Amniotic stem cell (primary cell): ENCODE measurements at regions not wholly inside any gene's neighbourhood (a gene's known extent, or its start where the extent isn't known, plus 50 kb on each side); places are given as distances from the start of the nearest gene placed in this dataset.
A peak's percentile ranks its signal among the peaks of the same experiment; 100 is the strongest.

Source experiments
- DNase-seq: peaks from one replicate; lab custom pipeline; 2025; lab: John Stamatoyannopoulos, UW

- DNase-seq: no peak
Observed at GRCh38 chr2:228864131-228864530, 407.0 kb downstream of the PID1 start.

DNA sequence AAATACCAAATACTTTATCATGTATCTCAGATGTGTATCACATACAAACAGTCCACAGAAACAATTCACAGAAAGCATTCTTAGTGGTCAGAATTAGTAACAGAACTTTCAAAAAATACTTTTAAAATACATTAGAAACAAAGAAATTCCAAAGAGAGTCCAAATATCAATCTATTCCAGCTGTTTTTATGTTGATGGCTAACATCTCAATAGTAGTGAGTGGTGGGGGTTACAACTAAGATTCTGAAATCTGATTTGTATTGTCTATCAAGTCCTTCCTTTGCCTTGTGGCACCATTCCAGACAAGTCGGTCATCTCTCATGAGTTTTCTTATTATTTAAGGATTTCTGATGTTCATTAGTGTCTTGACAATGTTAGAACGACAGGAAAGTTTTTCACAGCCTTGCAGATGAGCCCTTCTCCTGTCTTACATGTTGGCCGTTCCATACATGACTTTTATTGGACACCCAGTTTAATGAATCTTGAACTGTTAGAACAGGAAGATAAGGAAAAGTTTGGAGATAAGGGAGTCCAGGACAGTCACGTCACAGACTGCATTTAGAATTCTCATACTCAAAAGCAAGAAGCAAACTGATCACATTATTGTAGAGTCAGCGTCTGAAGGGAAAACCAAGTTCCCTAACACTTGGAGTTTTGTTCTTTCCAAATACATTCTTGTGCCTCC lies 410.3 kb downstream of the PID1 start:
- no peak for DNase-seq

GRCh38 chr2:228853151-228853550 lies 417.9 kb downstream of the PID1 start:
- no peak for DNase-seq

DNA sequence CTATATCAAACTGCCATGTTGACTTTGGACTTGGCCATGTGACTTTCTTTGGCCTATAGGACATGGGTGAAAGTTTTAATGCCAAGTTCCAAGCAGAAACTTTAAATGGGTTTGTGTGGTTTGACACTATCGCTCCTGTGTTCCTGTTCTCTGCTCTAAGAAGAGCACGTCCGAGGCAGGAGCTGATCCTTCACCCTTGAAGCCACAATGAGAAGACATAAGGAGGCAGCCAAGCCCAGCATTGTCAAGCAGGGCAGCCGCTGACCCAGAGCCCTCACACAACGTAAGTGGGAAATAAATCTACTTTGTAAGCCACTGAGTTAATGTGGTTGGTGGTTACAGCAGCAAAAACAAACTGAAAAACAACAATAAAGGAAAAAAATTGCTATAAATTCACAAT lies 422.4 kb downstream of the PID1 start:
- no peak for DNase-seq

DNA sequence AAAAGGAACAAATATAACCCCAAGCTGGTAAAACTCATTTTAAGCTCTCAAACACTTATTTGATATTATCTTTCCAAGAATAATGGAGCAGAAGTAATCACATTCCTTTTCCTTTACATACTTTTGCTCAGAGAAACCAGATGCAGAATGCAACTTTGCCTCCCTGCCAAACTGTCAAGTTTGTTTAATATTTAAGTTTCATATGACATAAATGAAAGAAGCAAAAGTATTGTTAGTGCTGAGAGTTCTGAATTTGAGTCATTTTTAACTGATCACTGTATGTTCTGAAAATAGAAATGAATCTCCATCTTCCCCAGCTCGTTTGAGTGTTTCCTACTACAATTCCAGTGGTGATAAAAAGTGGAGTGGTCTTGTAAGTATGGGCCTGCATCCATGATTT lies 423.4 kb downstream of the PID1 start:
- no peak for DNase-seq

GRCh38 chr2:228846161-228846560 lies 424.9 kb downstream of the PID1 start:
- no peak for DNase-seq

DNA sequence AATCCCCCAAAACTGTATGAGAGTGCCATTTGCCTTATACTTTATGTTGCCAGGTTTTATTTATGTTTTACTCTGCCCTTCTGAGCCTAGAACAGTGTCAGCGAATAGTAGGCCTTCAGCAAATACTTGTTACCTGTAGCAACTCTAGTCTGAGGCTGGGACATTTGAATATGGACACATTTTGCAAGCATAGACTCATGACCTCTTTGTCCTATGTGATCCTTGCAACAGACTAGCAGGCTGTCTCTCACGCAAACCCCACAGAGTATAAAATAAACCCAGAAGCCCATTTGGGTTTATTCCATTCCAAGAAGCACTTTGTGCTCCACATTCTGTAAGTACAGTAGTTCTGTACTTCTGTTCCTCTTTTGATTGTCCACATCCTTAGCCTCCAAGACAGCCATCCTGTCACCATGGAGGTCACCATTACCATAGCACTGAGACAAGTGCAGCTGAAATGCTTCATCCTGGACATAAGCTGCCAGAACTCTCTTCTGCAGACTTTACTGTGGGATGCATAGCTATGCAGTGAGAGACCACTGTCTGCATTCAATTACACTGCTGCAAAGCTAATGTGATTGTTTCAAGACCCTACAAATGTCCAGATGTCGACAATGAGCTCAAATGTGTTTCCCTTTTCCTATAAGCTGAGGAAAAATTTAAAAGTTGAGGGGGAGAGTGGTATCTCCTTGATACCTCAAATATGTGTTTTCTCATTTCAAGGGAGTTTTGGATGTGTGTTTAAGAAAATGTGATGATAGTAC lies 425.7 kb downstream of the PID1 start:
- no peak for DNase-seq

DNA sequence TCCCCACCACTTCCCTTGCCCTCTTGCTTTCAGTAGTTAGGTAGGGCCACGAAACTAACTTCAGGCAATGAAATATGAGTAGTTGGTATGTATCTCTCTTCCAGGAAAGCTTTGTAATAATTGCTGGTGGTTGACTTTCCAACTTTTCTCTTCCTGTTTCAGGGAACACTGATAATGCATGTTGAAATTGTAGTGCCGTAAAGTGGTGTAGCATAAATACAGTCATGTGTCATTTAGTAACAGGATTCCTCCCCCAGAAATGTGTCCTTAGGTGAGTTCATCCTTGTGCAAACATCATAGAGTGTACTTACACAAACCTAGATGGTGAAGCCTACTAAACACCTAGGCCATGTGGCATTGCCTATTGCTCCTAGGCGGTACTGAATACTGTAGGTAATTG lies 429.2 kb downstream of the PID1 start:
- DNase-seq: no peak

- no peak for DNase-seq
Observed at GRCh38 chr2:228841475-228841874, 429.6 kb downstream of the PID1 start.

GRCh38 chr2:228840743-228841114 lies 430.4 kb downstream of the PID1 start:
- DNase-seq: no peak

- no peak for DNase-seq
Observed at GRCh38 chr2:228840113-228840742, 430.9 kb downstream of the PID1 start.

GRCh38 chr2:228839421-228839876 lies 431.6 kb downstream of the PID1 start:
- no peak for DNase-seq

DNA sequence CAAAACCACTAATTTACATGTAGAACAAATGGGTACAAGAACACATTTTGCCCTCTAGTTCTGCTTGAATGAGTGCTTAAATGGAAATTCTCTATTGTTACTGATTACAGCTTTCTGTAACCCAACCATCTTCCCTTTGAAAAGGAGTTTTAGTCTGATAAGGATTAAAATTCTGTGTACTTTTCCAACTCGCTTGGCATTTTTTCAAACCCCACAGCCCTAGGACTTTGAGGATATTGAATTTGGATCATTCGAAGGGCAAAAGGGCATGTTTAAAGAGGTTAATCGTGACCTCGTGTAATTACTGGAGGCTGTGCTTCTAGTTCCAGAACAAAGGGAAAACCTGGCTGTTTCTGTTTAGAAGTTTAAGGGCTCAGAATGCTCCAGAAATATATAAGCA lies 432.3 kb downstream of the PID1 start:
- no peak for DNase-seq

- no peak for DNase-seq
Observed at GRCh38 chr2:228828397-228828796, 442.7 kb downstream of the PID1 start.

- peak; percentile 24 for DNase-seq
Observed at GRCh38 chr2:228827056-228827700, 443.9 kb downstream of the PID1 start.

DNA sequence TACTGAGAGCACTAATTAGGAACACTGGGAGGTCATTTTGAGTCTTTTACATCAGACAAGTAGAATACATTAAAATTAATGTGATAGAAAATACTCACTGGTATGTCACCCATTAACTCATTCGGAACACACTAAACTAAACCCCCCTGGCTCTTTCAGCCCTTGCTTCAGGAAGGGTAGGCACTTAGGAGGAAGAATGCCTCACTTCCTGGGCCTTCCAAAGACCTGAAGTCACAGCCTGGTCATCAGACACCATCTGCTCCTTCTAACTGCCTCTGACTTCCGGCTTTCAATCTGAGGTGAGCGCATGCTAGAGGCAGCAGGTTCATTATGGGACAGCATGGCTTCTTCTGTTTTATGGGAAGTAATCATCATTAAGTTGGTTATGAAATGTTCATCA lies 451.4 kb downstream of the PID1 start:
- no peak for DNase-seq

DNA sequence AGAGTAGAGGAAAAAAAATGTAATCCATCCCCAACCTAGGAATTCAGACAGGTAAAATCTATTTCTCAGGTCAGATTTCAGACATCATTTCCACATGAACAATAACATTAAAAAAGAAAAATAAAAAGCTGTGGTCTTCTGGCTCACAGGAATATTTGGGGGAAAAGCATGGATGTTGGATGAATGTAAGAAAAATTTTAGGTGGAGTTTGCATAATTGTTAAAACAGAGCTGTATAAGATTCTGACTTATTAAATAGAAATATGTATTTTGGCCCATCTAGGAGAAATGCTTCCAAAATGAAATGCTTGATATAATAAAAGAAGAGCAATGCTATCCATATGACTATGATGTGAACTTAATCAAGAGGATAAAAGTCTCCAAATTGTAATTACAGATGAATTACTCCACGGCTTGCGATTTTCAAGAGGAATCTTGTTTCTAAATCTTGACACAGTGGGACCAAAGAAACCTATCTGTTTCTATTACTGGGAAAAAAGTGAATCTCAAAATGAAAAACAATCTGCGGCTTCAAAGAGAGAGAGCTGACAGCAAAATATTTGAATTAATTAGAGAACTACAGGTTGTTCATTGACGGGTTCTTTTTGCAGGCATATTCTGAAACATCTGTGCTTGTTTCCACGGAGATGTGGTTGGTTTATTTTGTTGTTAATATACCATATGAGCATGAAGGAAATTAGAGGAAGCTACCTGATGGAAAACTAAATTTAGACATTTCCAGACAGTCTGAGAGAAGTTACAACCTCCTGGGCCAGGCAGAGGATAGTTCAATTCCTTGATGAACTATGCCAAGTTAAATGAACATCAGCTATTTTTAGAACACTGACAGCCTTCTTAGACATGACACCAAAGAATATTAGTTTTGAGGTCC lies 468.7 kb downstream of the PID1 start:
- no peak for DNase-seq

DNA sequence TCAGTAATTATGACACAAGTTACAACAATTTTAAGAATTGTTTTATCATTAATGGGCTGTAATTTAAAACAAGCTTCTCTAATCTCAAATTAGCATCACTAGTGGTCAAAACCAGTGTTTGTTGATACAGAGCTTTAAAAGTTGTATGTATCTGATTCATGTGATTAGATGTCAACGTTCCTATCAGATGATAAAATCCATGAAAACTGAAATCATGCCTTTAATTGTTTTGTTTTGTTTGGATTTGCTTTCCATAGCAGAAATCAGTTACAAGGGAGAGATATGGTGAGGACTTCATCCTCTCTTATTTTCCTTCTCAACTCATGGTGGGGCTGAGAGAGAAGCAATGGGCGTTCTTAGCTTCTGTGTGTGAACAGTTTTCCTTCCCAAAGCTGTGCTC lies 469.6 kb downstream of the PID1 start:
- no peak for DNase-seq

GRCh38 chr2:228799208-228799588 lies 471.9 kb downstream of the PID1 start:
- no peak for DNase-seq

DNA sequence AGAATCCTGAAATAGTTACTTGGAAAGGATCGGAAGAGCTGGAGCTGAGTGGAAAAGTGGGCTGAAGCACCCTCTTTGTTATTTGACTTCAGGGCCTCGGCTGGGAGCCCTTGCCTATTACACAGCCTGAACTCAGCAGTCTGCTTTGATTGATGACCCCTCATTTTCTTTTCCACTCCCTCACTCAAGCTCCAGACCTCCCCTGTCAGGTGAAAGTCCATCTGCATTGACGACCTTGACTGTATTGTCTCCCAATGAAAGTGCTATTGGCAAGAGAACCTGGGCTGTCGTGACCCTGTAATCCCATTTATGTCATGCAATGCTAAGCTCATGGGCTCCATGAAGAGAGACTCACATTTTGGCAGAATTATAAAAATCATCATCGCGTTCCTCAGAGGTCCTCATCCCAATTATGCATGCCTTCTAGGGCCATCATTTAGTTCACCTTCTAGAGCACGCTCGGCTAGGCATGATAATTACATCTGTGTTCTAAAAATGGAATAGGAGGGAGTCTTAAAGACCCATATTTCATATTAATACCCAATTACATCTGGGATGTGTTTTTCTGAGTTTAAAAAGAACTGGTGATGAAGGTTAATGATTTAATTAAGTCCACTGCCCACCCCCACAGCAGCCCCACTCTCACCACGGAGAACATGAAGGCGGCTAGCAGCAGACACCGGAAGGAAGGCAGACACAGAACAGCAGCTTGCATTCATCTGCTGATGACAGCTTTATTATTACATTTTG lies 472.5 kb downstream of the PID1 start:
- DNase-seq: no peak

- no peak for DNase-seq
Observed at GRCh38 chr2:228796386-228796785, 474.7 kb downstream of the PID1 start.
